ENCODE measurements at regions not wholly inside any gene's neighbourhood (a gene's known extent, or its start where the extent isn't known, plus 50 kb on each side); places are given as distances from the start of the nearest gene placed in this dataset.

- Histone ChIP-seq H3K79me2 (ENCODE audit: insufficient read depth, low read length) (no peaks in the 10 kb centered on the region), H2BK15ac (ENCODE audit: low read depth, low read length) (no peak overlapping the region), H3K27me3 (ENCODE audit: insufficient read depth, low read length) (no peaks in the 10 kb centered on the region), H3K14ac (ENCODE audit: insufficient read depth, low read length) (no peak overlapping the region), H4K5ac (ENCODE audit: insufficient read length, low read depth, low read length) (no peak overlapping the region), H4K8ac (replicated peaks; ENCODE audit: insufficient read length, low read depth, low read length) (no peak overlapping the region), H2BK20ac (ENCODE audit: low read depth, low read length, poor library complexity, severe bottlenecking) (no peak overlapping the region), H3K23me2 (ENCODE audit: insufficient read length, low read depth, low read length, poor library complexity, severe bottlenecking) (no peaks in the 10 kb centered on the region), H3K4ac (ENCODE audit: low read depth, low read length) (no peak overlapping the region), H4K20me1 (ENCODE audit: control insufficient read depth, insufficient read depth, insufficient read length) (no peaks in the 10 kb centered on the region), H3K4me2 (ENCODE audit: insufficient read depth, insufficient read length, low read length) (no peak overlapping the region), H3K23ac (ENCODE audit: insufficient read length, low read depth, low read length) (no peak overlapping the region), H3K4me1 (ENCODE audit: insufficient read depth, low read length) (no peaks in the 10 kb centered on the region), H3K9ac (ENCODE audit: extremely low read depth, insufficient read length, low read length) (no peak overlapping the region), H2BK120ac (ENCODE audit: low read depth, low read length, poor library complexity, severe bottlenecking) (no peak overlapping the region), H3K18ac (ENCODE audit: insufficient read length, low read depth, low read length) (no peak overlapping the region), H3K56ac (ENCODE audit: insufficient read length, low read depth, low read length) (no peak overlapping the region), H2BK5ac (ENCODE audit: insufficient read length, low read length) (no peak overlapping the region), H3T11ph (ENCODE audit: low read length) (no peak overlapping the region), H3K79me1 (ENCODE audit: insufficient read depth, low read depth, low read length, poor library complexity, severe bottlenecking) (no peaks in the 10 kb centered on the region), H2AFZ (ENCODE audit: low read length) (no peak overlapping the region), H4K91ac (ENCODE audit: insufficient read length, low read depth, low read length) (no peak overlapping the region), H2BK12ac (ENCODE audit: insufficient read length, low read depth, low read length) (no peak overlapping the region), H3K9me3 (ENCODE audit: control insufficient read depth, low read depth, low read length) (no peaks in the 10 kb centered on the region), H3K27ac (ENCODE audit: insufficient read length, low read depth, low read length) (no peak overlapping the region), H2AK5ac (ENCODE audit: insufficient read length, low read length) (no peak overlapping the region)
- Mint-ChIP-seq H3K9me3 (no peaks in the 10 kb centered on the region), H3K27ac (no peak overlapping the region), H3K36me3 (ENCODE audit: insufficient read depth in 1 of 3, low read depth in 3 of 3) (no peaks in the 10 kb centered on the region), H3K4me3 (no peak overlapping the region), H3K27me3 (ENCODE audit: low read depth) (no peaks in the 10 kb centered on the region), H3K4me1 (no peaks in the 10 kb centered on the region)
- no peak for DNase-seq
- TF ChIP-seq, protein P1, sequence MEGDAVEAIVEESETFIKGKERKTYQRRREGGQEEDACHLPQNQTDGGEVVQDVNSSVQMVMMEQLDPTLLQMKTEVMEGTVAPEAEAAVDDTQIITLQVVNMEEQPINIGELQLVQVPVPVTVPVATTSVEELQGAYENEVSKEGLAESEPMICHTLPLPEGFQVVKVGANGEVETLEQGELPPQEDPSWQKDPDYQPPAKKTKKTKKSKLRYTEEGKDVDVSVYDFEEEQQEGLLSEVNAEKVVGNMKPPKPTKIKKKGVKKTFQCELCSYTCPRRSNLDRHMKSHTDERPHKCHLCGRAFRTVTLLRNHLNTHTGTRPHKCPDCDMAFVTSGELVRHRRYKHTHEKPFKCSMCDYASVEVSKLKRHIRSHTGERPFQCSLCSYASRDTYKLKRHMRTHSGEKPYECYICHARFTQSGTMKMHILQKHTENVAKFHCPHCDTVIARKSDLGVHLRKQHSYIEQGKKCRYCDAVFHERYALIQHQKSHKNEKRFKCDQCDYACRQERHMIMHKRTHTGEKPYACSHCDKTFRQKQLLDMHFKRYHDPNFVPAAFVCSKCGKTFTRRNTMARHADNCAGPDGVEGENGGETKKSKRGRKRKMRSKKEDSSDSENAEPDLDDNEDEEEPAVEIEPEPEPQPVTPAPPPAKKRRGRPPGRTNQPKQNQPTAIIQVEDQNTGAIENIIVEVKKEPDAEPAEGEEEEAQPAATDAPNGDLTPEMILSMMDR (conservative IDR thresholded peaks at IDR 0.05): no peak
- WGBS (ENCODE audit: extremely low coverage, insufficient read length, low lambda C conversion rate): no CpG with 5 or more reads among the region's 6 CpGs
Observed at GRCh38 chr12:28946361-28946760, 202.7 kb upstream of the FAR2 start.

Measured in H9 (cell line).